GM12892 (cell line): ENCODE measurements at regions not wholly inside any gene's neighbourhood (a gene's known extent, or its start where the extent isn't known, plus 50 kb on each side); places are given as distances from the start of the nearest gene placed in this dataset.

Source experiments
- DNase-seq: peaks from one replicate; pipeline ENCODE4 v3.0.0; 2011; ENCODE audit not compliant: insufficient read length
- FAIRE-seq: peaks from 2 replicates; lab custom pipeline; 2011; peaks lifted over from hg19 to GRCh38; lab: Jason Lieb, UNC
- POLR2A ChIP-seq: IDR thresholded peaks from 2 replicates; pipeline ENCODE4 v1.6.1; 2011; ENCODE audit warnings: low read depth, low read length, control low read depth
- POLR2AphosphoS5 ChIP-seq: IDR thresholded peaks from 2 replicates; pipeline ENCODE4 v1.6.1; 2011; ENCODE audit warnings: low read depth, low read length, control low read depth
- TAF1 ChIP-seq: IDR thresholded peaks from 2 replicates; pipeline ENCODE4 v1.6.1; 2011; ENCODE audit warnings: low read depth, mild to moderate bottlenecking, control low read depth, low read length, borderline replicate concordance

DNA sequence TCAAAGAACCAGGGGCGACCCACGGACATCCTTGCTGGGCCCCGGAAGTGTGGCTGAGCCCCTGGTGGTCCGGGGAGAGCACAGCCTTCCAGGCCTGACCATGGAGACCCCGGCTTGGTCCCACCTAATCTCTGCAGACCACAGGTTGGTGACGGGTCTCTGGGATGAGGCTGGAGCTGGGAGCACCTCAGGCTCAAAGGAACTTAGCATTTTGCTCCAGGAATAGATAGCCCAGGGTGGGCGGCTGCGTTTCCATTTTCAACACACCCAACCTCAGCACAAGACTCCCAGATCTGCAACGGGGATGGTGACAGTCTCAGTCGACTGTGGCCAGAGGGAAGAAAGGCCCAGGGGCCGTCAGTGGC is 58.5 kb downstream of the FOXL3 start:
- TF ChIP-seq POLR2A (no peak), POLR2AphosphoS5 (no peak), TAF1 (no peak)
- FAIRE-seq (no peak), DNase-seq (no peak)

DNA sequence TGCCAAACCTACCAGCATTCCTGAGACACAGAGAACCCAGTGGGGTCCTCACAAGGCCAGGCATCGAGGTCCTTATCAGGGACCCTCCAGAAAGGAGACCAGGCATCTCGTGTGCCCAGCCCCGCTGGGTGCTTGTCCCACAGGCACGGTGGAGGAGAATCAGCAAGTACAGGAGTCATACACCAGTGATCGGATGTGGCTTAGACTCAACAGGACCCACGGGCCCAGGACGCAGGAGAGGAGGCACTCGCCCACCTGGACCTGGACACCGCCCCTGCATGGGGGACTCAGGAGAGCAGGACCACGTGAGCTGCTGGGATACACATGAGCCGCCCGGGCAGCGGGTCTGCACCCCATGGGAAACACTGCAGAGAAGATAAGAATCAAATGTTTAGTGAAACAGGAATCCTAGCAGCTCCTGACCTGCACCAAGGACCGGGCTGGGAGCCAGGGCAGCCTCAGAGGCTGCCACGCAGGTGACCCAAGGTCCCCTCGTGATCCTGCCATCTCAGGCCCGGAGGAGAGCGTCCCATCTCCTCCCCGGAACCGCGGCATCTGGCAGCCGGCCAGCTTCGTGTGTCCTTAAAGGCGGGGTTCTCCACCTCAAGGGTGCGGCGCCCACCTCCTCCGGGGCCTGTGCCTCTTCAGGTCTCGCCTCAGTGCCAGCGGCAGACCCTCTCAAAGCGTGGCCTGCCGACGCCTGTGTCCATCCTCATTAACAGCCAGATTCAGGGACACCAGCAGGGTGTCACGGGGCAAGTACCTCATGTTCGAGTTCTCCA is 59.2 kb downstream of the FOXL3 start:
- FAIRE-seq = no peak
- DNase-seq = no peak
- no peak for TF ChIP-seq POLR2A
- TF ChIP-seq TAF1 = no peak
- no peak for TF ChIP-seq POLR2AphosphoS5

DNA sequence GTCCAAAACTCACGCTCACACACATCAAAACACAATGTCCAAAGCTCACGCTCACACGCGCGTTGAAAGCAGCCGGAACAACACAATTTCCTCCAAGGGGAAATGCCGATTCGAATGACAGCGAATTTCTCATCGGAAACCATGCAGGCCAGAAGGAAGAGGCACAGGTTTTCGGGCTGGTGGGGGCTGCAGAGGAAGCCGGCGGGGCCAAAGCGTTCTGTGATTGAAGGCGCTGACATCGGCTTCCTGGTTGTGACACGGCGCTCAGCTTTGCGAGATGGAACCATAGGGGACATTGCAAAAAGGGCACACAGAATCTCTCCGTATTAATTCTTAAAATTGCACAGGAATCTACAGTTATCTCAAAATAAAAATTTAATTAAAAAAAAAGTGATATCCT is 61.3 kb downstream of the FOXL3 start:
- FAIRE-seq (no peak), DNase-seq (no peak)
- TF ChIP-seq POLR2AphosphoS5 (no peak), POLR2A (no peak), TAF1 (no peak)

DNA sequence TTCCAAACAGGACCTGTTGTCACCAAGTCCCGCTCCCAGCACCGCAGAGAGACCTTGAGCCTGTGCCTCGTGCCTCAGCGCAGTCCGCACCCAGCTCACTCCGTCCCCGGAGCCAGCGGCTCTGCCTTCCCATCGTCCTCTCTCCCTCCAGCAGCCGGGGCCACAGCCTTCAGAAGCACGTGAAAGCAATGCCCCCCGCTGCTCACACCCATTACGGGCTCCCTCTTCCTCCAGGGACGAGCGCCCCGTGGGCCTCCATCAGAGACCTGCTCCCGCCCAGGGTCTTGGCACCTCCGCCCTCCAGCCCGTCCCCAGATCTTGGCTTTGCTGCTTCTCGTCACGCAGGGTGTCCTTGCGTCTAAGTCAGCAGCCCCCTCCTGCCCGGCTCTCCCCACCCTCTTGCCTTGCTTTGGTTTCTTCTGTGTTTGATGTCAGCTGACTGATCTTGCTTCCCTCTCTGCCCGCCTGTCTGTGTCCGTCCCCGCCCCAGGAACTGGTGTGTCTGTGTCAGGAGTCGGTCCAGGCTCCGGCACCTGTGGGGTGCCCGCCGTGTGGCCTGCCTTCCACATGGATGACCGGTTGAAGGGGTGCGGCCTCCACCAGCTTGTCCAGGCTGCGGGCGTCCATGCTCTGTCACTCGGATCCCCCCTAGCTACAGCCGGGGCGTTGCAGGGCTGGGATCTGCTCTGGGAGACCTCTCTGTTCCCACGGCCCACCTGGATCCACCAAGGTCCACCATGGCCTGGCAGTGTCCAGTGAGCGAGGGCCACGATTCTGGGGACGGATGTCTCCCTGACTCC is 61.9 kb downstream of the FOXL3 start:
- no peak for TF ChIP-seq POLR2A
- TF ChIP-seq TAF1 = no peak
- TF ChIP-seq POLR2AphosphoS5 = no peak
- FAIRE-seq (no peak), DNase-seq (no peak)

DNA sequence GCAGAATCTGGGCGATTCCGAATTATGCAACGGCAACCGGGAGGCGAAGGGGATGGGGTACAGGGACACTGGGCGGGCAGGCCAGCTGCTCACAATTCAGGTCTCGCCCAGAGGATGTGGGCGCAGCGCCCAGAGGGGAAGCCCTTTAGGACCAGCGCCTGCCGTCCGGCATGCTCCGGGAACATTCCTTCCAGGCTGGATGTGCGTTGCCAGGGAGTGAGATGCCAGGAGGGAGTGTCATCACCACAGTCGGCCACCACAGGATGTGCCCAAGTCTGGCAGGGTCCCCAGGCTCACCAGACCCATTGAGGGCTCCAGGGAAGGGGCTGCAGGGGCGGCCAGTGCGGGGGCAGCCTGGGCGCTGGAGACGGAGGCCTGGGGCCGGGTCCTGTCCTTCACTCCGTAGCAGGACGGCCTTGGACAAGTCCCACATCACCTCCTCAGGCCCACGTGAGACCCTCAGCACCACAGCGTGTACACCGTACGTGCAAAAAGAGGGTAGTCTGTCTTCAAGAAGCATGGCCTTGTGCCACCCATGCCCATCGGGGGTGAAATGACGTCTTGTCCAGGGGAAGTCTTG is 63.9 kb downstream of the FOXL3 start:
- TF ChIP-seq TAF1 (no peak), POLR2AphosphoS5 (no peak), POLR2A (no peak)
- FAIRE-seq (no peak), DNase-seq (no peak)

DNA sequence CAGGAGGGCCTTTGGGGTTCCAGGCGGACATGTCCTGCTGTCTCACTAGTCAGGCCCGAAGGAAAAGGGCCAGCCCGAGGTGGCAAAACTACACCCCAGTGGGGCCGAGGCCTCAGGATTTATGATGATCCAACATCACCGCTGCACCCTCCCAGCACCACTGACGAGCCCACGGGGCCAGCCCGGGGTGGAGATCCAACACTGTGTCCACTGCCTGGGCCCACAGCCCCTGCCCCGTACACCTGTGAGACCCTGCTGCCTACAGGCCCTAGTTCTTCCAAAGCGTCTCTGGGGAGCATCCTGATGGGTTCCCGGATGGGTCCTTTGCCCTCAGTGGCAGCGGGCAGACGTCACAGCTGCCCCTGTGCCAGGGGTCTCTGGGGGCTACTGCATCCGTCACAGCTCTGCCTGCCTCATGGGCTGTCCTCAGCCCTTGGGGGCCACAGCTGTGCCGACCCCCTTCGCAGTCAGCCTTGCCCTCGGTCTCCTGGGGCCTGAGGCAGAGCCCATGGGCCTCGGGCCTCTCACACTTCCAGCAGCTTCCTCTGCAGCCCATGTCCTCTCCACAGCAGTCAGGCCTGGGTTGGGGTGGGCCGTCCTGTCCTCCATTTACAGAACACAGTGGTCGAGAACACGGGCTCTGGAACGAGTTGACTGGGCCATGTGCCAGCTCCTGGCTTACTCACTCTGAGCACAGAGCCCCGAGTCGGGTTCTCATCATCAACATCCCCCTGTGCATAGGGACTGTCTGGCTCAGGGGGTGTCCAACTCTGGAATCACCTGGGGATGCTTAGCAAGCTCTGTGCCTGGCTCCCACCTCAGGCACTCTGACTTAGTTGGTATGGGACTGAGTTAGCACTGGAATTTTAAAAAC is 64.9 kb downstream of the FOXL3 start:
- no peak for DNase-seq
- no peak for TF ChIP-seq POLR2A
- TF ChIP-seq TAF1 = no peak
- no peak for FAIRE-seq

DNA sequence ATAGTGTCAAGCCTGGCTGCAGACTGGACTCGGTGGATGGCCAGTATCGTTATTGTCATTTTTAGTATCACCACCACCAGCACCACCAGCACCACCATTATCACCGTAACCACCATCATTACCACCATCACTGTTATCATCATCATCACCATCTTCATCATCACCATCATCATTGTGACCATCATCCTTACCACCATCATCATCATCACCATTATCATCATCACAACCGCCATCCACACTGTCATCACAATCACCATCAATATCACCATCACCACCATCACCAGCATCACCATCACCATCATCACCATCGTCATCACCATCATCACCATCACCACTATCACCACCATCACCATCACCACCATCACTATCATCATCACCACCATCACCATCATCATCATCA is 65.6 kb downstream of the FOXL3 start:
- DNase-seq (no peak), FAIRE-seq (no peak)
- no peak for TF ChIP-seq POLR2A
- no peak for TF ChIP-seq POLR2AphosphoS5
- no peak for TF ChIP-seq TAF1

DNA sequence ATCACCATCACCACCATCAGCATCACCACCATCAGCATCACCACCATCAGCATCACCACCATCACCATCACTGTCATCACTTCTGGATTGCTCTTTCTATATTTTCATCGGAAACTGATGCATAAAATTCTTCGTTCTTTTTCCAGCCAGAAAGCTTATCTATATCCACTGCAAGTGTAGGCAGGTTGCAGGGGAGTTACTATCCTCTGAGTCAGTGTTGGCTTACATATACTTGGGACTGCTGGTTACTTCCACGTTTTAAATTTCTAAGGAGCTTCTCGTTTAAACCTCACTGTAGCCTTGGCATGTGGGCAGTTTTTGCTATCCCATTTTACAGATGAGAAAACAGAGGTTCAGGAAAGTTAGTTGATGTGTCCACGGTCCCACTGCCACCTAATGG is 66.1 kb downstream of the FOXL3 start:
- no peak for DNase-seq
- no peak for FAIRE-seq
- TF ChIP-seq POLR2A (no peak), POLR2AphosphoS5 (no peak), TAF1 (no peak)

DNA sequence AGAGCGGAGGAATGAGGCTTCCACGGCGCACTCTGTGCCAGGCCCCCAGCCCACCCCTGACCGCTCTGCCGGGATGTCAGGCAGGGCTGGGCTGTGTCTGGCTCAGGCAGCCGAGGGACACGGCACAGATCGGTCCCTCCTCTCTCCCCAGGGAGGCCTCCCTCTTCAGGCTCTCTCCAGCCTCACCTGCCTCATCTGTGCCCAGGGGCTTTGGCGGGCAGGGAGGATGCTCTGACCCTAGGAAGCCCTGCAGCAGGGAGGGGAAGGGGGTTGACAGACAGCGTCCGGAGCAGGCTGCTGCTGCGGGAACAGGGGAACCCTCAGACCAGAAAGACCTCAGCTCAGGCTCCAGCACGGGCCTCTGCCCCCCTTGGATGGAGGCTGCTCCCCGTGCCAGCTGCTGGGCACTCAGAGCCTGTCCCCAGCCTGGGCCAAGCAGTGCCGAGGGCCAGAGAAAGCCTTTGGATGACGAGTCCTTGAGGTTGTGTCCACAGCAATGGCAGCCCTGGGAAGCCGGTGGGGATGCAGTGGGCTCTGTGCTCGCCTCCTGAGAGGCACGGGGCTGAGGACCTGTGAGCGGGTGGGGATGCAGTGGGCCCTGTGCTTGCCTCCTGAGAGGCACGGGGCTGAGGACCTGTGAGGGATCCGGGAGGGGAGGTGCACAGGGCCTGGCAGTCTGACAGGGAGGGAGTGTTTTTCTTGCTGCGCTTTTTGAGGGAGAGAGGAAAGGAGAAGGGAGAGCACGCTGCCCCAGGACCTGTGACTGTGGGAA is 66.9 kb downstream of the FOXL3 start:
- FAIRE-seq (no peak), DNase-seq (no peak)
- TF ChIP-seq TAF1 (no peak), POLR2AphosphoS5 (no peak), POLR2A (no peak)

DNA sequence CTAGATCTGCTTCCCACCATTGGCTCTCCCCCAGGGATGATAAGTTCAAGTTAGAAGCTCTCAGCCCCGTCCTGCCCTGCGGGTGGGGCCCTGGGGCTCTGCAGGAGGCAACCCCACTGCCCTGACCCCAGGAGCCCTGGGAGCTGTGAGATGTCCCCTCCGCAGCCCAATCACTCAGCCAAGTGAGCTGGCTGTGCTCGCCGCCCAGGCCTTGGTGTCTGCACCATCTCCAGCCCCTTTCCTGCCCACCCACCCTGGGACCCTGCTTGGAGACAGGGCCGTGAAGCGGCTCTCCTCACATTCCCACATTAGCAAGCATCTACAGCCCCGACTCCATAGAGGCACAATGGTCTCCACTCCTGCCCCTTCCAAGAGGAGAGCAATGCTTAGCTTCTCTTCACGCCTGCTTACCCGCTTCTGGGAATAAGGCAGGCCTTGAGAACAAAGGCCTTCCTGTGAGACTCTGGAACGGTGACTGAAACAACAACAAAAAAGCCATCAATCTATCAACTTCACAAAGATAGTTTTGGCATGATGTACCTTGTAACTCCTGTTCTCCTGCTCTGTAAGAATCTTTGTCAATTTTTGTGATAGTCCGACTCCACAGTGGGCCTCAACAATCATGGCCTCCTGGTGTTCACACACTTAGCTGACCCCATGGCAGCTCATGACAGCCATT is 67.7 kb downstream of the FOXL3 start:
- DNase-seq = no peak
- TF ChIP-seq POLR2A (no peak), POLR2AphosphoS5 (no peak), TAF1 (no peak)
- no peak for FAIRE-seq
